GM19240 (cell line): ENCODE measurements at regions not wholly inside any gene's neighbourhood (a gene's known extent, or its start where the extent isn't known, plus 50 kb on each side); places are given as distances from the start of the nearest gene placed in this dataset.
"Not testable (repeated sequence)": the region's sequence is repeated elsewhere in the genome, so short reads cannot be mapped to it uniquely, and the experiment has no call there.

ENCODE experiments used
- DNase-seq: peaks from one replicate; pipeline ENCODE4 v3.0.0; 2011; ENCODE audit warnings: low spot score; ENCODE audit not compliant: insufficient read length

DNA sequence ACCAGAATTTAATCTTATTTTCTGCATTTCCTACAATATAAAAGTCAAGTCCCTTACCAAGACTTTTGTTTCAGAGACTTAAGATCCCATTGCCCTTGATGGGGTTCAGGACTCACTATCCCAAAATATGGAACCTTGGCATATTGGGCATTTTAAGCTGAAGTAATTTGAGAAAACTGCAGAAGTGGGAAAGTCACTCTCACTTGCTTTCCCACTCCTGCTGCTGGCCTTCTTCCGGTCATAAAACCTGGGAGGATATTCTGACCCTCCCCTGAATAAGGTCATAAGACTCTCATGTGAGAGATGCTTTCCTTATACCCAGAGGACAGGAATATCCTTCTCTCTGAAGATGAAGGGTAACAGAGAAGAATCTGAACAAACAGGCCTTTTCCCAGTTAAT is 92.8 kb upstream of the IFNGR1 start:
- no peak for DNase-seq

DNA sequence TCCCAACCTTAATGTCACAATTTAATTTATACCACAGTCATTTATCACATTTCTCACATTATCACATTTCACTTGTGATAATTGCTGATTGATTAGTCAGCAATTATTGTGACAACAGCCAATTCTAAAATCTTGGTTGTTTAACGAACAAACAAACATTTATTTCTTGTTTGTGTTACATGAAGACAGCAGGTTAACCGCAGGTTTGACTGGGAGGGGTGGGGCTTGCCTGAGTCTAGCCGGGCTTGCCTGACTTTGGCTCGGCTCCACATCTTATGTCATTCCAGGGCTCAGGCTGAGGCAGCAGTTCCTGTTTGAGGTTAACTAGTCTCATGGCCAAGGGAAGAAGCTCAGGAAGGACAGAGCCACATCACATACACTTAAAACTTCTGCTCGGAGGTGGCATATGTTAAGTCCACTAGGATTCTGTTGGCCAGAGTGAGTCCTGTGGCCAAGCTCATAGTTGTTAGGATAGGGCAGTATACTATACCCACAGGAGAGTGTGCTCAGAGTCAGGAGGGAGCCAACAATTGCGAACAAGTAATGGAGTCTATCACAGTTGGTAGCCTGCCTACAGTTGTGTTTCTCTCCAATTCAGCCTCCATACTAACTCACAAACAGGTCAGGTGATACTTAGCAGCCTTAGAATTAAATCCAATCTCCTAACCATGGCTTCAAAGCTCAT is 90.0 kb upstream of the IFNGR1 start:
- no peak for DNase-seq

DNA sequence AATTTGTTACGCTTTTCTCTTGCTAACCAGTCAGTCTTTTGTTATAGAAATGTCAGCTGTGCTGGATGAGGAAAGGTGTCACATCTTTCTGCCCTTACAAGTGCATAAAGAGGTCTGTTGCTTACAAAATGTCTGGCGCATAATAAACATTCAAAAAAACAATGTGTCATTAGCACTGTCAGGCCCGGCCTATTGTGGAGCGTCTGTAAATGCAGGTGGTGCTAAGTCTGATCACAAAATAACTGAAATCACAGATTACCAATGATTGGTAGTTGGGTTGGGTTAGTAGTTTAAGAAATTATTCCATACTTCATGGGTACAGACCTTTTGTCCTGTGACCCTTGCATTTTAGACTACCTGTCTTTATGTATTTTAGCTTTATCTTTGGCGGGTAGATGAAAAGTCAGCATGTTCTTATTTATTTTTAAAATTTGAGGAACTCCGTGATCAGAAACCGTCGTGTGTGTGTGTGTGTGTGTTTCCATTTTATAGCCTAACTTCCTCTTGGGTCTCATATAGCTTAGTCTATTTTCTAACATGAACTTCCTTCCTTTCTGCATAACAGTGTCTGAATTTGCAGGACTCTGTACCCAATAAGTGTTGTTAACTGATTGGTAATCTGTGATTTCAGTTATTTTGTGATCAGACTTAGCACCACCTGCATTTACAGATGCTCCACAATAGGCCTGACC is 88.1 kb upstream of the IFNGR1 start:
- no peak for DNase-seq

DNA sequence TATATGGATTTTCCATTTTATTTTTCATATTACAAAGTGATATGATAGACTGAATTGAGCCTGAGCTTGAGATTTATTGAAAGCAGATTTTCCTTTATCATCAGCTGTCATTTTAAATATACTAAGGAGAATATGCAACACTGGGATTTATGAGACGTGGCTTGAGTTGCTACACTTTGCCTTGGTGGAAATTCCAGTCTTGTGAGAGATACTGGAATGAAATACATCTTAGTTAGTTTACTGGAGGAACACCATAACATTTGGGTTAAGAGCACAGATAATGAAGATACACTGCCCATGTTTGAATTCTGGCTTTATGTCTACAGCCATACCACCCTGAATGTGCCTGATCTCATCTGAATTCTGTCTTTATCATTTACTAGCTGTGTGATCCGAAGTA is 86.5 kb upstream of the IFNGR1 start:
- DNase-seq = no peak

DNA sequence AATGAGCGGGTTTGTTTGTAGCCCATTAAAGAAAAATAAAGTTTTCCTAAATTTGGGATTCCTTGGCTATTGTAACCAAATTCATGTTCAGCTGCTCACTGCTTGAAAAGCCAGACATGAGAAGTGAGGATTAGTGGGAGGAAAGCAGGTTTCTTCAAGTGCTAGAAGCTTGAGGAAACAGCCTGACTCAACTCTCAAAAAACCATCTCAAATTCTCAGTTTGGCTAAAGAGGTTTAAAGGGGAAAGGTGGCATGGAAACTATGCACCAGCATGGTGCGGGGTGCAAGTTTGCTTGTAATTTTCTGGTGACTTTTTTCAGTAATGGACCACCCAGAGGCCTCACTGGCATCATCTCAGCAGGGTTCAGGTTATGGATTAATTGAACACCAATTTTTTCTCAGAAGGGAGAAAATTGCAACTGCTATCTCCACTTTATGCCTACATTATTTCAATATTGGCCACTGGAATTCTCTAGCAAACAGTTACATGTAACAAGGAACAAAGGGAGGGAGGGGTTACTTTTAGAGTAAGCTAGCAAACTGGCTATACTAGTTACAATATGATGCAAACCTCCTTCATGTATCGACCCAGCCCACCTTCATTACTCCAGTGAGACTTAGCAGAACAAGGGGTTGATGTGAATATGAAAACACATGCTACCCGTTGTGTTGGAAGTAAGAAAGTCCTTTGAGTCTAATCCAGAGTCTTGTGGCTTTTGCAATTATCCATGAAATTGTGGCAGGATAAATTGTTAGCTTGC is 85.0 kb upstream of the IFNGR1 start:
- DNase-seq = no peak

DNA sequence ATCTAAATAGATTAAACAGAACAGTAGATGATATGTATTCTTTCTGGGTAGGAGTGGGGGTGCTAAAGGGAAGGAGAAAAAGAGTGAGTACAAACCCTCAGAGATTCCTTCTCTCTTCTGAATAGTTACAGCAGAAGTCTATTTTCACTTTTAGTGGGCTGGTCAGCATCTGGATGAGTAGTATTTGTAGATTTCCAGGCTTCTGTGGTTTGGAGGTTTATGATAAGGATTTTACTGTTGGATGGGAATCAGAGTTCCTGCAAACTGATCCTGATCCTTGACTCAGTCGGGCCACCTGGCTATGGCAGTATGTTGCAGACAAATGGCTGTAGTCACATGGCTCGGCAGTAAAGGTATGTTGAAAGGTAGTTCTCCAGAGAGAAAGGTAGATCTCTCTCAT is 84.3 kb upstream of the IFNGR1 start:
- no peak for DNase-seq

DNA sequence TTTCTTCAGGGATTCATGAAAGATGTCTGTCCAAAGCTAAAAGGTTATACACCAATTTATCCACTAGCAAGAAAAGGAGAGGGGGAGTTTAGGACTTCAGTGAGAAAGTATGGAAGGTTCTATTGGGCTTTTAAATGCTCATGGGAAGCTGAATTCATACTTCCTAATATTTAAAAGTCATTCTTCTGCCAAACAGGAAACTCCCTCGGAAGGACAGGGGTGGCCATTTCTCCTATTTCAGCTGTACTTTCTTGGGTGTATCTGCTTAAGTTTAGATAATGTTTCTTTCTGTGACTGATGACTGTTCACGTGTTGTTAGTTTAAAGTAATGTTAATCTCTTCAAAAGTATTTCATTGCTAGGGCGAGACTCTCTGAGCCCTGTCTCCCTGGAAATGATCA is 80.5 kb upstream of the IFNGR1 start:
- DNase-seq = no peak

DNA sequence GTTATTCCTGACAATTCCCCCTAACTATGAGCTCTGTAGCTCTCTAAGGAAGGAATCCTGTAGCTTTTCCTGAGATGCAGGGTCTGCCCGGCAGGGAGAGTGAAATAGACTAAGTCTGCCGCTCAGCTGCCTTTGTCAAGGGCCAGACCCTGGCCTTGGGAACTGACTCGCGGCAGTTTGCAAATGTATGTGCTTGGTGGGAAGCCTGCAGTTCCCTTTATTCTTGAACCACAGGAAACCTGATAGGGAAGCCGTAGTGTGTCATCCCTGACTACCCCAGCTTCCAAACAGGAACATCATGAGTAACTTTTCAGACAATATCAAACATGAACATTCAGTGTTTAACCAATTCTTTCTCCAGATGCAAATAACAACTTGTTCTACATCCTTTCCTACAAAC is 78.7 kb upstream of the IFNGR1 start:
- no peak for DNase-seq

DNA sequence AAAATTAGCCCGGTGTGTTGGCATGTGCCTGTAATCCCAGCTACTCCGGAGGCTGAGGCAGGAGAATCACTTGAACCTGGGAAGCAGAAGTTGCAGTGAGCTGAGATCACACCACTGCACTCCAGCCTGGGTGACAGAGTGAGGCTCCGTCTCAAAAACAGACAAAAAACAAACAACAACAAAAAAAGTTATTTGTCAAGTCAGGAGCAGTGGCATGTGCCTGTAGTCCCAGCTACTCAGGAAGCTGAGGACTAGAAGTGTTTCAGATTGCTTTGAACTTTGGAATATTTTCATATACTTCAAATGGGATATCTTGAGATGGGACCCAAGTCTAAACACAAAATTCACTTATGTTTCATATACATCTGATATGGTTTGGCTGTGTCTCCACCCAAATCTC is 73.1 kb upstream of the IFNGR1 start:
- not testable (repeated sequence) for DNase-seq

DNA sequence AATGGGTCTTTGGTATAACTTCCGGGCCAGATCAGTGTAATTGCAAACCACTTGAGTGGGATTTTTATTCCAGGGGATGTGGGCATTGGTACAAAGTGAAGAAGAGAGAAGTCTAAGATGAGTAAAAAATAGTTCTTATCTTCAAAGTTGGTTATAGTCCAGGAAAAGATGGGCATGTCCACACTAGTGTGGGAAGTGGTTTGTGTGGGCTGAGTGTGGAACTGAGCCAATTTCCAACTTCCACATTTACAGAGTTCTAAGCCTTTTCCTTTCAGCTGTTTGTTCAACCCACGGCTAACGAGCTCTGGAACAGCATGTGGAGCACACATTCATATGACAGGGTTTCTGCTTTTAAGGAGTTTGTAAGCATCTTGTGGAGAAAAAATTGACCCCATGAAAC is 72.3 kb upstream of the IFNGR1 start:
- no peak for DNase-seq

DNA sequence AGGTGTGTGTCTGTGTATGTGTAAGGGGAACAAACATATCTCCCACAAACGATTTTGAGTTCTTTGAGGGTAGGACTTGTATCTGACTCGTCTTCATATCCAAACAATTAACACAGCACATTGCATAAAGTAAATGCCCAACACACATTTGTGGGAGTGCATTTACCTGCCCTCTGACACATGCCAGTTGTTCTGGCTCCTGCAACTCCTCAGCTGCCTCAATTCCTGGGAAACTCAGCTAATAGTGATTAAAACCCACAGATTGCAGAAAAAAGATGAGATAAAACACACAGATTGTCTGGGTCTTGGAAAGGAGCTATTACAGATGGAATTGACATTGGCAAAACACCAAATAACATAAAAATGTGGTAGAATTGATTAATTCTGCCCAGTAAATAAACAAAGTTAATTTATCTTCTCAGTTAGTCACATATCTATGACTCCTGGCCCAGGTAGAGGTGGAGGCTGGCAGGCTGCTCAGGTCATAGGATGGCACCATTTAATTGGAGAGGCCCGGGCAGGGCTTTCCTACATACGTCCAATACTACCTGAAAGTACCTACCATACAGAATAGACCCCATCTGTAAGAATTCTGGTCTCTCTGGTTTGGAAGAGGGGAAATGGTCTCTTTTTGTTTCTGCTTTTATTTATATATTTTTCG is 71.5 kb upstream of the IFNGR1 start:
- no peak for DNase-seq

DNA sequence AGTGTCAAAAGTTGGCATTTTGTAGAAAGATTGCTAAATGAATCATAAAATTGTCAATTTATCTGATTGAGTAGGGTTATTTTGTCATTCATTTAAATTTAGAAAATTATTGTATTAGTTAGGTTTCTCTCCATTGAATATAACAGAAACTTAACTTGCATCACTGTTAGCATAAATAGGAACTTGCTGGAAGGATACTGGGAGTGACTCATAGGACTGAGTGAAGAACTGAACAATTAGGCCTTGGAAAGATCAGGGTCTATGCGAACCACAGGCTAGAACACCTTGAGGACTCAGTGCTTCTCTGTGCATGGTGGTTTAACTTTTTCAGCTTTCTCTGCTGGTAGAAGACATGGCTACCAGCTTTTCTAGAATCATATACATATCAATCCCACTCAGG is 67.7 kb upstream of the IFNGR1 start:
- no peak for DNase-seq

DNA sequence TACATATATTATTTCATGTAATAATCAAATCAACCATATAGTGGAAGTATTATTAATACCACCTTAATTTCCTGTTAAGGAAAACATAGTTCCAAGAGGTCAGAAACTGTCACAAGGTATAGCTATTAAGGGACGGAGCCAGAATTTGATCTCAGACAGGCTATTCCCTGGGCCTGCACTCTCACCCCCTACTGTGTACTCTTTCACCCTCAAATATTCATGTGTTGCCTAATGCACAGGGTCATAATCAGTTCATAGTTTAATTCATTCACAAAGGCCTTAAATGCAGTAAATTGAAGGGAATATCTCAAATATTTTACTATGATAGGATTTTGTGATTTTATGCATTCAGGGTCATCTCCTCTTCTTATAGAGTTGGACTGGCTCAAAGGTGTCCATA is 67.2 kb upstream of the IFNGR1 start:
- DNase-seq = no peak

DNA sequence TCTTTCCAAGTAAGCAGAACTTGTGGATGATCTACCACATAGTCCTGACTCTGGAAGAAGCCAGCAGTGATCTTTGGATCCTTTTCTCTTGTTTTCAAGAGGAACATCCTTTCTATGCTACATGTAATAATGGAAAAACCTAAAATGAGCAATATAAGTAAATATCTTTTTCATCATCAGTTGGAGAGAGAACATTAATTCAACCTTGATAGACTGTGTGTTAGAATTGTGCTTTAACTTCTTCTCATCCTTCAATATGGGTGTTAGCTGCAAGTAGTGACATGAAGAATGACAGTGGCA is 65.6 kb upstream of the IFNGR1 start:
- DNase-seq = no peak

DNA sequence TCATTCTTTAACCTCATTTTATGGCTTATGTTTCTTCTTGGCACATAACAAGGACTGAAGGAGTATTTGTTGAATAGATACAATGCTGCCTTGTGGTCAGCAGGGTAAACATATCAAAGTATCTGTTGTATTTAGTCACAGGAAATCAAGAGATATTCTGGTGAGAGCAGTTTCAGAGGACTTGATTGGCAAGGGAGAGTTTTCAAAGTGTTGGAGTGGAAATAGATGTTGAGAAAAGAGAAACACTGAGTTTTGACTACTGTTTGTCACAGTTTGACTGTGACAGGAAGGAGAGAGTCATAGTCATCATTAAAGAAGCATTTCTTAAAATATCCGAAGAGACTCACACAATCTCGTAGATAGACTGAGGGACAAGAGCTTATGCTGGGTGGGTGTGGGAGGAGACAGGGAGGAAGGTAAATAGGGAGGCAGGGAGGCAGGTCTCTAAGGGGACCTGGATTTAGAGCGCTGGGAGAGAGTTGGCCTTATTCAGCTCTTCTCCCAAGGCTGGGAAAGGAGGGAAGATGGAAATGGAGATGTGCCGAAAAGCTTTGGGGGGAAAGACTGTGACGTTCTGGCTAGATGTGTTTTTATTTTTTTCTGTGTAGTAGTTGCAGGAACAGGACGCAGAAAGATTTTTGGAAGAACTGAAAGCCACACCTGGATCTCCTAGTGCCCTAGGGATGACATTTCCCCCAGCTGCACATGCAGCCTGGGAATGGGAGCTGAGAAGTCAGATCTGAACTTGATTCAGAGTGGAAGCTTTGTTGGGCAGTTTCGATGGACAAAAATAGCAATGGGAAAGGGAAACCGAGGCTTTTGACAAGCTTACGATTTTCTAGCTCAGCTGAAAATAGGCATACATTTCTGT is 65.0 kb upstream of the IFNGR1 start:
- DNase-seq = peak; percentile 11

DNA sequence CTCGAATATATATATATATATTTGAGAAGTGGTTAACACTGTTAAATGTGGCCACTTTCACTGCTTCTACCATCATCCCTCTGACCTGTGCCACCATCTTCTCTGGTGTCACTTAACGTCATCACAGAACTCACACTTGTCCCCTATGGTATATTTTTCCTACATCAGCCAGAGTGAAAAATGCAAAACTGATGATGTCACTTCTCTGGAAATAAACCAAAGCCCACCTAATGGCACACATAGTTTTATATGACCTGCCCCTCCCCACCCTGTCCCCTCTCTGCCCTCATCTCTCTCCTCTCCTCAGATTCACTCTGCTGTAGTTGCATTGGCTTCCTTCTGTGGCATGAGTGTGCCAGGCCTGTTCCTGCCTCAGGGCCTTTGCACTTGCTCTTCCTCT is 63.9 kb upstream of the IFNGR1 start:
- no peak for DNase-seq

DNA sequence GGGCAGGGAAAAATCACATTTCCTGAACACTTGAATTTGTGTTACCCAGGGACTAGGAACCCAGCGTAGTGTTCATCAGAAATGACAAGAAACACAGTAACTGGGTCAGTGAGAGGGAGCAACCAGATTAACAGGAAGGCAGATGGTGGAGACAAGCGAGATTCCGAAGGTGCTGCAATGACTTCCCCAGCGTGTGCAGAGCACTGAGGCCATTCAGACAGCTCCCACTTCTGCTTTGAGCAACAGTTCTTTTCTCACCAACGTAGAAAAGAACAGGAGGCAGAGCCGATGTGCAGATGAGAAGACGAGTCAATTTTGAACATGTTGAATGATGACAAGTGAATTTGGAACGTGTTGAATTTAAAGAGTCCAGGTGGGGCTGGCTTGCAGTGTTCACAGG is 63.1 kb upstream of the IFNGR1 start:
- no peak for DNase-seq

DNA sequence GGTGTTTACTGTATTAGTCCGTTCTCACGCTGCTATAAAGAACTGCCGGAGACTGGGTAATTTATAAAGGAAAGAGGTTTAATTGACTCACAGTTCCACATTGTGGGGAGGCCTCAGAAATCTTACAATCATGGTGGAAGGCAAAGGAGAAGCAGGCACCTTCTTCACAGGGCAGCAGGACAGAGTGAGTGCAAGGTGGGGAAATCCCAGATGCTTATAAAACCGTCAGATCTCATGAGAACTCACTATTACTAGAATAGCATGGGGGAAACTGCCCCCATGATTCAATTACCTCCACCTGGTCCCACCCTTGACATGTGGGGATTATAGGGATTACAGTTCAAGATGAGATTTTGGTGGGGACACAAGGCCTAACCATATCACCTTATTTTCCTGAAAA is 60.1 kb upstream of the IFNGR1 start:
- DNase-seq = not testable (repeated sequence)

DNA sequence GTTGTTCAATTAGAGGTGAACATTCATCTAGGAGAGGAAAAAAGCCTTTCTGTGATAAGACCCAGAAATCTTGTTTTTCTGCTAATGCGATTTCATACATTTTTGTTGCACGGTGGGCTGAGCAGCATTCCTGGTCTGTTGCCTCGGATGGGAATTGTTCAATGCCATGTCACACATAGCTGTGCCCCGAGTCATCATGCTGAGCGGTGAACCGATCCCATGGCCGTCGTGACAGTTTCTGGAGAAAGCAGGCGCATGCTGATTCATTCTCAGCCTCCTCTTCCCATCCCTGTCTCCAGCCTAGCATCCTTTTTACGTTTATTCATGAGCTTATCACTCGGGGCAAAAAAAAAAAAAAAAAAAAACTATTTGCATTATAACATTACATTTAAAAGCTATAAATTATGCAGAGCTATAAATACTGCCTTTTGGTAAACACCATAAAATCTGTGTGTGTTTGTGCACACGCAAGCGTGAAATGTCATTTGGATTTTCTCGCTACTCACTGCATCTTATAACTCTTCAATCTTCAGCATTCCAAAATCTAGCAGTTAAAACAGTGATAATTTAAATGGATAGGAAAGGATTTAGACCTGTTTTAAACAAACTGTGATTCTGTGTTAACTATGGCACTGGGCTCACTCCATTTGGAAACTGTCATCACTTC is 58.9 kb upstream of the IFNGR1 start:
- no peak for DNase-seq

DNA sequence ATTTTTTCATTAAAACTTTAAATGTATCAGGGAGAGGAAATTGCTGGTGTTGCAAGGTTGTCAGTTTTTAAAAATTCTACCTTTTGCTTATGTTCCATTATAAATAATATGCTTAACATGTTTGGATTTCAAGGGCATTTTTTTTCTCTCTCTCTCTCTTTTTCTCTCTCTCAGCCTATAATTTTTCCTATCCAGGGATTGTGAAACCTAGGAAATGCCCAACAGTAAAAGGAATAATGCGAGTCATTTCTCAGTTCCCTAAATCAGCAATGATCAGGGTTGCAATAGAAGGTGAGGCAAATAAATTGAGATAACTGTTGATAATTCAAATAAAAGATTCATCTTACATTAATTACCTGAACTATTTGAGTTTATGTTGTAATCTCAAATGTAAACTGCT is 53.2 kb upstream of the IFNGR1 start:
- no peak for DNase-seq
